ENCODE measurements at regions not wholly inside any gene's neighbourhood (a gene's known extent, or its start where the extent isn't known, plus 50 kb on each side); places are given as distances from the start of the nearest gene placed in this dataset.

GRCh38 chr2:4903656-4904348, 788.4 kb upstream of the SOX11 start:
- no peak for TF ChIP-seq CTCF (IDR thresholded peaks at IDR 0.05 in 2 of 3, conservative IDR thresholded peaks at IDR 0.05 in 1 of 3; ENCODE audit: control insufficient read depth in 2 of 3, extremely low read depth in 1 of 3, insufficient read depth in 1 of 3, low read depth in 3 of 3, low read length in 3 of 3)
- no peak for TF ChIP-seq RELA (IDR thresholded peaks at IDR 0.05; ENCODE audit: borderline replicate concordance, partially characterized antibody)
- TF ChIP-seq SREBF2 (IDR thresholded peaks at IDR 0.05; ENCODE audit: low read length): no peak
- TF ChIP-seq BCL3 (IDR thresholded peaks at IDR 0.05; ENCODE audit: borderline replicate concordance, insufficient read depth, low read depth, low read length, poor library complexity, severe bottlenecking): no peak
- no peak for TF ChIP-seq POLR2AphosphoS5 (IDR thresholded peaks at IDR 0.05; ENCODE audit: low read length)
- TF ChIP-seq POLR2A (IDR thresholded peaks at IDR 0.05; ENCODE audit: low read depth, low read length): no peak
- TF ChIP-seq SRF (IDR thresholded peaks at IDR 0.05; ENCODE audit: low read depth in 2 of 2, low read length in 2 of 2): no peak
- no peak for TF ChIP-seq MXI1 (IDR thresholded peaks at IDR 0.05; ENCODE audit: low read depth, low read length)
- no peak for TF ChIP-seq WRNIP1 (IDR thresholded peaks at IDR 0.05; ENCODE audit: borderline replicate concordance, low read depth, low read length)
- no peak for TF ChIP-seq ZNF24 (IDR thresholded peaks at IDR 0.05)
- TF ChIP-seq CEBPB (IDR thresholded peaks at IDR 0.05; ENCODE audit: borderline replicate concordance in 1 of 2, low read depth in 2 of 2, low read length in 2 of 2): no peak
- TF ChIP-seq MAX (IDR thresholded peaks at IDR 0.05; ENCODE audit: low read depth, low read length): no peak
- no peak for TF ChIP-seq NRF1 (conservative IDR thresholded peaks at IDR 0.05; ENCODE audit: low read depth, low read length)
- TF ChIP-seq CHD4 (IDR thresholded peaks at IDR 0.05): no peak

Measured in GM12878 (cell line).